ENCODE measurements at regions not wholly inside any gene's neighbourhood (a gene's known extent, or its start where the extent isn't known, plus 50 kb on each side); places are given as distances from the start of the nearest gene placed in this dataset.

- H3K27me3 Mint-ChIP-seq: peaks cover 7% of the 10 kb centered on the region
- peaks cover 25% of the 10 kb centered on the region for H3K9me3 Mint-ChIP-seq (ENCODE audit: low read depth)
- no peak for DNase-seq (ENCODE audit: low spot score, unreplicated experiment)
- no peak overlapping the region for H3K27ac Mint-ChIP-seq
- no peaks in the 10 kb centered on the region for H3K4me1 Mint-ChIP-seq (ENCODE audit: low read depth)
- H3K36me3 Mint-ChIP-seq (ENCODE audit: insufficient read depth): peaks cover 6% of the 10 kb centered on the region
- no peak overlapping the region for H3K4me3 Mint-ChIP-seq (ENCODE audit: low read depth)
- TF ChIP-seq, protein P1, sequence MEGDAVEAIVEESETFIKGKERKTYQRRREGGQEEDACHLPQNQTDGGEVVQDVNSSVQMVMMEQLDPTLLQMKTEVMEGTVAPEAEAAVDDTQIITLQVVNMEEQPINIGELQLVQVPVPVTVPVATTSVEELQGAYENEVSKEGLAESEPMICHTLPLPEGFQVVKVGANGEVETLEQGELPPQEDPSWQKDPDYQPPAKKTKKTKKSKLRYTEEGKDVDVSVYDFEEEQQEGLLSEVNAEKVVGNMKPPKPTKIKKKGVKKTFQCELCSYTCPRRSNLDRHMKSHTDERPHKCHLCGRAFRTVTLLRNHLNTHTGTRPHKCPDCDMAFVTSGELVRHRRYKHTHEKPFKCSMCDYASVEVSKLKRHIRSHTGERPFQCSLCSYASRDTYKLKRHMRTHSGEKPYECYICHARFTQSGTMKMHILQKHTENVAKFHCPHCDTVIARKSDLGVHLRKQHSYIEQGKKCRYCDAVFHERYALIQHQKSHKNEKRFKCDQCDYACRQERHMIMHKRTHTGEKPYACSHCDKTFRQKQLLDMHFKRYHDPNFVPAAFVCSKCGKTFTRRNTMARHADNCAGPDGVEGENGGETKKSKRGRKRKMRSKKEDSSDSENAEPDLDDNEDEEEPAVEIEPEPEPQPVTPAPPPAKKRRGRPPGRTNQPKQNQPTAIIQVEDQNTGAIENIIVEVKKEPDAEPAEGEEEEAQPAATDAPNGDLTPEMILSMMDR (IDR thresholded peaks at IDR 0.05; ENCODE audit: unreplicated experiment): no peak
Measured at GRCh38 chr12:5139751-5140150, 96.1 kb downstream of the KCNA5 start.

DNA sequence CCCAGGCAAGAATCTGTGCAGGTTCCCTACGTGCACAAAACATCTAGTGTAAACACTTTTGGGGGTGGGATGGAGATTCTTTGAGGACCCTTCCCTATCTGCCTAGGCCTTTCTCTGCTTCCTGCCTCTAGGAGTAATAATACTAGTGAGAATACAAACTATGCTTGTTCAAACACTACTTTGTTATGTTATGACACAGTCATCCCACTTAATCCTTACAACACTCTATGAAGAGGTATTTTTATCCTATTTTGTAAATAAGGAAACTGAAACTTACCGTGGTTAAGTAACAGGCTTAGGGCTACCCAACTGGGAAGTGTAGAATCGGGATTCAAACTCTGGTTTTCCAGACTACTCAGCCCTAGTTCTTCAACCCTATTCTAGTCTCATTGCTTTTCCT, 96.5 kb downstream of the KCNA5 start:
- no peaks in the 10 kb centered on the region for H3K4me1 Mint-ChIP-seq (ENCODE audit: low read depth)
- TF ChIP-seq, protein P1 (IDR thresholded peaks at IDR 0.05; ENCODE audit: unreplicated experiment): no peak
- DNase-seq (ENCODE audit: low spot score, unreplicated experiment): no peak
- no peak overlapping the region for H3K4me3 Mint-ChIP-seq (ENCODE audit: low read depth)
- H3K27ac Mint-ChIP-seq: no peak overlapping the region
- H3K9me3 Mint-ChIP-seq (ENCODE audit: low read depth): peaks cover 25% of the 10 kb centered on the region
- peaks cover 6% of the 10 kb centered on the region for H3K36me3 Mint-ChIP-seq (ENCODE audit: insufficient read depth)
- H3K27me3 Mint-ChIP-seq: peaks cover 4% of the 10 kb centered on the region

DNA sequence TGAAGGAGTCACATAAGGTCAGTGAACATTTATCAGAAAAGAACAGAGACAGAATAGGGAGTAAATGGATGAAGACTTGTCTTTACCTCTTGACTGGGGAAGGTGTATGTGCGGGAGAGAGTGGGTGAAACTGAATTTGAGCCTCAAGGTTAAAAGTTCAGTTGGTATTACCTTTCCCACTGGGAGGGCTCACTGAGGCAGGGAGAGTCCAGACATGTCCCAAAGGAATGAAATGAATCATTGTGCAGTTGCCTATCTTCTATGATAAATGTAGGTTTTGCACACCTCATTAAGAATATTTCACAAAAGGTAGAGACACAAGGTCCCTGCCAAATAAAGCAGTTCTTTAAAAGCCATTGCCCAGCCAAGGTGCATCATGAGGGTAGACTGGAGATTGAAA, 105.2 kb downstream of the KCNA5 start:
- DNase-seq (ENCODE audit: low spot score, unreplicated experiment): no peak
- H3K4me1 Mint-ChIP-seq (ENCODE audit: low read depth): no peaks in the 10 kb centered on the region
- peaks cover 33% of the 10 kb centered on the region for H3K27me3 Mint-ChIP-seq
- TF ChIP-seq, protein P1 (IDR thresholded peaks at IDR 0.05; ENCODE audit: unreplicated experiment): no peak
- H3K36me3 Mint-ChIP-seq (ENCODE audit: insufficient read depth): peaks cover 2% of the 10 kb centered on the region
- no peak overlapping the region for H3K4me3 Mint-ChIP-seq (ENCODE audit: low read depth)
- H3K9me3 Mint-ChIP-seq (ENCODE audit: low read depth): peaks cover 2% of the 10 kb centered on the region
- H3K27ac Mint-ChIP-seq: no peak overlapping the region

DNA sequence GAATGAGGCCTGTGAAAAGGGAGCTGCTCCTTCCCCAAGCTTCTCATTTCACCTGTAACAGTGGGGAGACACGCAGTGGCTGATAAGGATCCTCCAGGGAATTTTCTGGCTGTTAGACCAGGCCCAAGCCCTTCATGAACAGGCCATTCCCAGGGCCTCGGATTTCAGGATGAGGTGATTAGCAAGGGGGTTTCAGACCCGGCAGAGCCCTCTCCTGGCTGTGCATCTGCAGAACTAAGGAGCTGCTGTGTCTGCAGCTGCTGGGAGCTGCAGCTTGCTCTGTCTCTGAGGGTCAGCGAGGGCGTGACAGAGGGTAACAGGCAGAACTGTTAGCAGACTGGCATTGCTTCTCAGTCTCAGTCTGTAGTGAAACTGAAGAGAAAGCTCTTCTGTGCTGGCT, 110.4 kb downstream of the KCNA5 start:
- H3K36me3 Mint-ChIP-seq (ENCODE audit: insufficient read depth): no peaks in the 10 kb centered on the region
- TF ChIP-seq, protein P1 (IDR thresholded peaks at IDR 0.05; ENCODE audit: unreplicated experiment): no peak
- H3K27me3 Mint-ChIP-seq: peaks cover 47% of the 10 kb centered on the region
- H3K27ac Mint-ChIP-seq: no peak overlapping the region
- DNase-seq (ENCODE audit: low spot score, unreplicated experiment): no peak
- H3K9me3 Mint-ChIP-seq (ENCODE audit: low read depth): no peaks in the 10 kb centered on the region
- peaks cover 1% of the 10 kb centered on the region for H3K4me1 Mint-ChIP-seq (ENCODE audit: low read depth)
- H3K4me3 Mint-ChIP-seq (ENCODE audit: low read depth): no peak overlapping the region

- no peak overlapping the region for H3K4me3 Mint-ChIP-seq (ENCODE audit: low read depth)
- no peak for DNase-seq (ENCODE audit: low spot score, unreplicated experiment)
- no peaks in the 10 kb centered on the region for H3K9me3 Mint-ChIP-seq (ENCODE audit: low read depth)
- TF ChIP-seq, protein P1 (IDR thresholded peaks at IDR 0.05; ENCODE audit: unreplicated experiment): no peak
- peaks cover 1% of the 10 kb centered on the region for H3K4me1 Mint-ChIP-seq (ENCODE audit: low read depth)
- H3K27ac Mint-ChIP-seq: no peak overlapping the region
- no peaks in the 10 kb centered on the region for H3K36me3 Mint-ChIP-seq (ENCODE audit: insufficient read depth)
- peaks cover 50% of the 10 kb centered on the region for H3K27me3 Mint-ChIP-seq
Measured at GRCh38 chr12:5155866-5156265, 112.2 kb downstream of the KCNA5 start.
